Body of pancreas (tissue), 4 donors: ENCODE measurements at regions not wholly inside any gene's neighbourhood (a gene's known extent, or its start where the extent isn't known, plus 50 kb on each side); places are given as distances from the start of the nearest gene placed in this dataset.

Source experiments
- ATAC-seq: fragments of 150-250 bp; one replicate; pipeline ENCODE4 v1.9.1; 2016
- DNase-seq, 4 donors: peaks; one replicate each; pipeline ENCODE4 v3.0.0-alpha.2; 2019
- H3K27ac ChIP-seq, 4 donors: fragments of 200-600 bp; sonication (generic); 1 replicate in 3 of 4; 2 replicates in 1 of 4; pipeline versions ENCODE4 v1.5.1 to v1.6.1; 2016 to 2019; ENCODE audit warnings: mild to moderate bottlenecking in 1 of 4, mixed read lengths in 1 of 4, moderate library complexity in 1 of 4
- H3K27me3 ChIP-seq, 2 donors: fragments of 200-600 bp; sonication (generic); one replicate each; pipeline ENCODE4 v1.6.0; 2016; ENCODE audit warnings: mild to moderate bottlenecking in 1 of 2
- H3K36me3 ChIP-seq, 2 donors: fragments of 200-600 bp; sonication (generic); replicated peaks in 1 of 2; 2 replicates each; pipeline ENCODE4 v1.5.1; 2016; ENCODE audit warnings: low read depth in 2 of 2; ENCODE audit not compliant: insufficient read depth in 1 of 2
- H3K4me1 ChIP-seq: fragments of 200-600 bp; sonication (generic); one replicate; pipeline ENCODE4 v1.6.0; 2016
- H3K4me3 ChIP-seq, 2 donors: fragments of 200-600 bp; sonication (generic); 1 replicate in 1 of 2; 2 replicates in 1 of 2; pipeline ENCODE4 v1.5.1; 2016 to 2019
- H3K9me3 ChIP-seq, 3 donors: fragments of 200-600 bp; sonication (generic); 1 replicate in 2 of 3; 2 replicates in 1 of 3; pipeline ENCODE4 v1.5.1; 2016
- POLR2A ChIP-seq, 3 donors: fragments of 450-650 bp; IDR thresholded peaks; one replicate each; pipeline ENCODE4 v1.6.1; 2016; ENCODE audit warnings: antibody characterized with exemption in 3 of 3, mild to moderate bottlenecking in 2 of 3
- WGBS, 2 donors: methylation state at CpG; one replicate each; pipeline ENCODE4 v1.1.5; 2017; 5-methylcytosine and 5-hydroxymethylcytosine counted together
- intact Hi-C: fragments of 100-400 bp; cut with DNase I; formaldehyde crosslinking; loops from one replicate; pipeline ENCODE4 v1.15.1; 2023
- TF ChIP-seq, protein P1 (sequence below), 7 experiments: fragments of 450-650 bp in 4 of 7; fragments of 200-600 bp in 3 of 7; sonication (generic) in 3 of 7; IDR thresholded peaks; one replicate each; pipeline ENCODE4 v1.5.1; 2016 to 2019; ENCODE audit warnings: antibody characterized with exemption in 7 of 7

GRCh38 chr11:94681140-94681539 is 87.0 kb upstream of the AMOTL1 start:
- H3K27me3 ChIP-seq: no peaks in the 10 kb centered on the region
- no peaks in the 10 kb centered on the region for H3K9me3 ChIP-seq
- no peak overlapping the region for H3K27ac ChIP-seq
- H3K36me3 ChIP-seq: no peaks in the 10 kb centered on the region
- H3K4me1 ChIP-seq: no peaks in the 10 kb centered on the region
- TF ChIP-seq, protein P1, sequence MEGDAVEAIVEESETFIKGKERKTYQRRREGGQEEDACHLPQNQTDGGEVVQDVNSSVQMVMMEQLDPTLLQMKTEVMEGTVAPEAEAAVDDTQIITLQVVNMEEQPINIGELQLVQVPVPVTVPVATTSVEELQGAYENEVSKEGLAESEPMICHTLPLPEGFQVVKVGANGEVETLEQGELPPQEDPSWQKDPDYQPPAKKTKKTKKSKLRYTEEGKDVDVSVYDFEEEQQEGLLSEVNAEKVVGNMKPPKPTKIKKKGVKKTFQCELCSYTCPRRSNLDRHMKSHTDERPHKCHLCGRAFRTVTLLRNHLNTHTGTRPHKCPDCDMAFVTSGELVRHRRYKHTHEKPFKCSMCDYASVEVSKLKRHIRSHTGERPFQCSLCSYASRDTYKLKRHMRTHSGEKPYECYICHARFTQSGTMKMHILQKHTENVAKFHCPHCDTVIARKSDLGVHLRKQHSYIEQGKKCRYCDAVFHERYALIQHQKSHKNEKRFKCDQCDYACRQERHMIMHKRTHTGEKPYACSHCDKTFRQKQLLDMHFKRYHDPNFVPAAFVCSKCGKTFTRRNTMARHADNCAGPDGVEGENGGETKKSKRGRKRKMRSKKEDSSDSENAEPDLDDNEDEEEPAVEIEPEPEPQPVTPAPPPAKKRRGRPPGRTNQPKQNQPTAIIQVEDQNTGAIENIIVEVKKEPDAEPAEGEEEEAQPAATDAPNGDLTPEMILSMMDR (IDR thresholded peaks at IDR 0.05): no peak
- TF ChIP-seq POLR2A (IDR thresholded peaks at IDR 0.05): no peak
- no peak overlapping the region for H3K4me3 ChIP-seq
- DNase-seq (no peak), ATAC-seq (no peak)
- intact Hi-C loops: no loop called here
- 52 to 56% methylated on average over 1 of the region's 1 CpG for WGBS, 2 donors

GRCh38 chr11:94681852-94682251 is 86.3 kb upstream of the AMOTL1 start:
- Histone ChIP-seq H3K27ac (no peak overlapping the region), H3K27me3 (no peaks in the 10 kb centered on the region), H3K4me3 (no peak overlapping the region), H3K4me1 (no peaks in the 10 kb centered on the region), H3K9me3 (no peaks in the 10 kb centered on the region), H3K36me3 (no peaks in the 10 kb centered on the region)
- TF ChIP-seq POLR2A (IDR thresholded peaks at IDR 0.05): no peak
- TF ChIP-seq, protein P1 (IDR thresholded peaks at IDR 0.05): no peak
- ATAC-seq: no peak
- WGBS, 2 donors: 31 to 43% methylated on average over 1 of the region's 1 CpG
- DNase-seq: no peak
- intact Hi-C loops: no loop called here

- TF ChIP-seq, protein P1 (IDR thresholded peaks at IDR 0.05): no peak
- no peak for TF ChIP-seq POLR2A (IDR thresholded peaks at IDR 0.05)
- H3K27me3 ChIP-seq: no peaks in the 10 kb centered on the region
- intact Hi-C loops: no loop called here
- no peak for DNase-seq
- H3K27ac ChIP-seq: no peak overlapping the region
- no peaks in the 10 kb centered on the region for H3K36me3 ChIP-seq
- 95 to 97% methylated on average over 4 of the region's 4 CpGs for WGBS, 2 donors
- no peaks in the 10 kb centered on the region for H3K4me1 ChIP-seq
- no peaks in the 10 kb centered on the region for H3K9me3 ChIP-seq
- ATAC-seq: no peak
- no peak overlapping the region for H3K4me3 ChIP-seq
These were observed 73.7 kb upstream of the AMOTL1 start for GRCh38 chr11:94694309-94695060.

GRCh38 chr11:94697156-94697555 is 71.0 kb upstream of the AMOTL1 start:
- H3K4me3 ChIP-seq: no peak overlapping the region
- H3K27me3 ChIP-seq: no peaks in the 10 kb centered on the region
- H3K4me1 ChIP-seq: no peaks in the 10 kb centered on the region
- ATAC-seq (no peak), DNase-seq (no peak)
- intact Hi-C loops: no loop called here
- no peak for TF ChIP-seq POLR2A (IDR thresholded peaks at IDR 0.05)
- TF ChIP-seq, protein P1 (IDR thresholded peaks at IDR 0.05): no peak
- H3K36me3 ChIP-seq: no peaks in the 10 kb centered on the region
- H3K9me3 ChIP-seq: no peaks in the 10 kb centered on the region
- H3K27ac ChIP-seq: no peak overlapping the region

- intact Hi-C loops: no loop called here
- no peaks in the 10 kb centered on the region for H3K36me3 ChIP-seq
- H3K9me3 ChIP-seq: no peaks in the 10 kb centered on the region
- H3K4me1 ChIP-seq: peaks cover 10% of the 10 kb centered on the region
- WGBS, 2 donors: 79 to 82% methylated on average over 1 of the region's 1 CpG
- H3K27ac ChIP-seq: no peak overlapping the region
- H3K4me3 ChIP-seq: no peak overlapping the region
- DNase-seq (no peak), ATAC-seq (no peak)
- H3K27me3 ChIP-seq: no peaks in the 10 kb centered on the region
- TF ChIP-seq, protein P1 (IDR thresholded peaks at IDR 0.05): no peak
- TF ChIP-seq POLR2A (IDR thresholded peaks at IDR 0.05): no peak
These were observed 67.5 kb upstream of the AMOTL1 start for GRCh38 chr11:94700622-94701021.
